K562 (cell line): ENCODE measurements at regions not wholly inside any gene's neighbourhood (a gene's known extent, or its start where the extent isn't known, plus 50 kb on each side); places are given as distances from the start of the nearest gene placed in this dataset.

Experiments
- ARID2 ChIP-seq: fragments of 450-650 bp; IDR thresholded peaks from 2 replicates; pipeline ENCODE4 v1.6.1; 2017; ENCODE audit warnings: antibody characterized with exemption, mild to moderate bottlenecking
- CBFA2T3 ChIP-seq: fragments of 450-650 bp; IDR thresholded peaks from 2 replicates; pipeline ENCODE4 v1.6.1; 2017
- CTBP1 ChIP-seq: fragments of 450-650 bp; IDR thresholded peaks from 2 replicates; pipeline ENCODE4 v1.6.1; 2016; ENCODE audit warnings: borderline replicate concordance
- DIDO1 ChIP-seq: fragments of 450-650 bp; IDR thresholded peaks from 2 replicates; pipeline ENCODE4 v1.6.1; 2016; ENCODE audit warnings: low read depth, missing biosample characterization, missing genetic modification characterization
- E2F6 ChIP-seq, 2 experiments: IDR thresholded peaks; 2 replicates each; pipeline ENCODE4 v1.6.1; 2011; ENCODE audit warnings: borderline replicate concordance in 1 of 2, control low read depth in 1 of 2, low read depth in 1 of 2, low read length in 1 of 2, mild to moderate bottlenecking in 1 of 2, mixed read lengths in 1 of 2, moderate library complexity in 1 of 2; ENCODE audit not compliant: insufficient read depth in 1 of 2, insufficient read length in 1 of 2, poor library complexity in 1 of 2, severe bottlenecking in 1 of 2; ENCODE audit errors: extremely low read depth in 1 of 2
- GMEB1 ChIP-seq: fragments of 250-450 bp; sonication (Bioruptor Pico); IDR thresholded peaks from 2 replicates; pipeline ENCODE4 v1.4.0; 2020; ENCODE audit warnings: mild to moderate bottlenecking
- HIVEP1 ChIP-seq: fragments of 250-450 bp; sonication (Bioruptor Pico); IDR thresholded peaks from 2 replicates; pipeline ENCODE4 v1.4.0; 2020; ENCODE audit warnings: mild to moderate bottlenecking
- HMBOX1 ChIP-seq: sonication (generic); IDR thresholded peaks from 2 replicates; pipeline ENCODE4 v1.6.1; 2016
- MNT ChIP-seq, 2 experiments: fragments of 450-650 bp; conservative IDR thresholded peaks; 2 replicates each; pipeline ENCODE4 v1.6.1; 2017; ENCODE audit warnings: mild to moderate bottlenecking in 2 of 2, moderate library complexity in 2 of 2
- MTA3 ChIP-seq: fragments of 450-650 bp; formaldehyde crosslinking; IDR thresholded peaks from 2 replicates; pipeline ENCODE4 v1.6.1; 2017; ENCODE audit warnings: mild to moderate bottlenecking, borderline replicate concordance
- NCOA4 ChIP-seq: fragments of 450-650 bp; IDR thresholded peaks from 2 replicates; pipeline ENCODE4 v1.6.1; 2018; ENCODE audit warnings: mild to moderate bottlenecking; ENCODE audit not compliant: partially characterized antibody
- PCBP2 ChIP-seq: fragments of 200-400 bp; formaldehyde crosslinking; IDR thresholded peaks from 2 replicates; pipeline ENCODE4 v1.6.1; 2018; ENCODE audit warnings: low read length, low read depth, mild to moderate bottlenecking, moderate library complexity; ENCODE audit not compliant: poor library complexity, severe bottlenecking
- PML ChIP-seq: IDR thresholded peaks from 2 replicates; pipeline ENCODE4 v1.6.1; 2012; ENCODE audit warnings: low read length, inconsistent platforms
- POLR2AphosphoS5 ChIP-seq: IDR thresholded peaks from 2 replicates; pipeline ENCODE4 v1.6.1; 2011; ENCODE audit warnings: mild to moderate bottlenecking, low read depth, low read length, moderate library complexity; ENCODE audit not compliant: control insufficient read depth, insufficient read depth
- RCOR1 ChIP-seq, 2 experiments: IDR thresholded peaks; 2 replicates each; pipeline ENCODE4 v1.6.1; 2012; ENCODE audit warnings: low read depth in 2 of 2, low read length in 2 of 2, borderline replicate concordance in 1 of 2, improper control_type of control experiment in 1 of 2
- TOE1 ChIP-seq, 2 experiments: fragments of 450-650 bp in 1 of 2; sonication (generic) in 1 of 2; formaldehyde crosslinking in 1 of 2; IDR thresholded peaks; 2 replicates each; pipeline versions ENCODE4 v1.7.1 to v1.8.0; 2016 to 2022; ENCODE audit warnings: borderline replicate concordance in 2 of 2, mild to moderate bottlenecking in 2 of 2, antibody characterized with exemption in 1 of 2, inconsistent platforms in 1 of 2, low read depth in 1 of 2, missing genetic modification reagents in 1 of 2, moderate library complexity in 1 of 2
- ZBTB5 ChIP-seq: fragments of 450-650 bp; IDR thresholded peaks from 2 replicates; pipeline ENCODE4 v1.6.1; 2017; ENCODE audit warnings: antibody characterized with exemption
- ZFX ChIP-seq: sonication (generic); formaldehyde crosslinking; IDR thresholded peaks from 2 replicates; pipeline ENCODE4 v1.8.0; 2022; ENCODE audit warnings: mild to moderate bottlenecking, missing genetic modification reagents, moderate library complexity
- ZNF57 ChIP-seq: fragments of 450-650 bp; formaldehyde crosslinking; IDR thresholded peaks from 2 replicates; pipeline ENCODE4 v1.4.0; 2020; ENCODE audit warnings: mild to moderate bottlenecking, moderate library complexity

- TF ChIP-seq E2F6 (IDR thresholded peaks at IDR 0.05; ENCODE audit: borderline replicate concordance in 1 of 2, extremely low read depth in 1 of 2, insufficient read depth in 1 of 2, insufficient read length in 1 of 2, low read depth in 1 of 2, low read length in 1 of 2, poor library complexity in 1 of 2, severe bottlenecking in 1 of 2): no peak
- 0 out of 4 replicates have a peak, but pooled peaks of 1 of the 2 experiments have one; percentile 33 for TF ChIP-seq RCOR1 (IDR thresholded peaks at IDR 0.05; ENCODE audit: borderline replicate concordance in 1 of 2, low read depth in 2 of 2, low read length in 2 of 2)
- no peak for TF ChIP-seq ARID2
- TF ChIP-seq POLR2AphosphoS5: peak; percentile 81
- peak; percentile 82 for TF ChIP-seq HMBOX1
- peak; percentile 90 for TF ChIP-seq CTBP1
- peak; percentile 95 for TF ChIP-seq CBFA2T3
- no peak for TF ChIP-seq NCOA4
- no peak for TF ChIP-seq GMEB1 (CRISPR knock-in tag)
- TF ChIP-seq PCBP2: no peak
- no peak for TF ChIP-seq HIVEP1 (CRISPR knock-in tag)
- no peak for TF ChIP-seq ZNF57 (CRISPR knock-in tag)
- TF ChIP-seq MTA3: peak; percentile 81; the same call in 1 of the 2 replicates
- peak in 1 of 2 experiments; percentile 51; a peak in 2 of 4 replicates for TF ChIP-seq MNT (conservative IDR thresholded peaks at IDR 0.05)
- TF ChIP-seq ZFX (CRISPR knock-in tag): no peak
- 0 out of 2 replicates have a peak, but pooled peaks have one; percentile 21 for TF ChIP-seq TOE1 (IDR thresholded peaks at IDR 0.05; ENCODE audit: borderline replicate concordance)
- no peak for TF ChIP-seq TOE1 (CRISPR knock-in tag; IDR thresholded peaks at IDR 0.05; ENCODE audit: borderline replicate concordance, low read depth)
- TF ChIP-seq PML: peak; percentile 60; the same call in 1 of the 2 replicates
- TF ChIP-seq DIDO1 (tag): no peak
- no peak for TF ChIP-seq ZBTB5
Observed at GRCh38 chr5:36442352-36442751, 140.7 kb upstream of the RANBP3L start (continued).
